ENCODE measurements at regions not wholly inside any gene's neighbourhood (a gene's known extent, or its start where the extent isn't known, plus 50 kb on each side); places are given as distances from the start of the nearest gene placed in this dataset.
A peak's percentile ranks its signal among the peaks of the same experiment; 100 is the strongest.

- DNase-seq, result no peak
Measured at GRCh38 chr17:55668312-55668920, 54.2 kb downstream of the TMEM100 start.

- no peak for DNase-seq
Measured at GRCh38 chr17:55666806-55667205, 55.9 kb downstream of the TMEM100 start.

GRCh38 chr17:55664287-55664686 is 58.4 kb downstream of the TMEM100 start:
- DNase-seq, result no peak

- no peak for DNase-seq
Measured at GRCh38 chr17:55663400-55663799, 59.3 kb downstream of the TMEM100 start.

GRCh38 chr17:55661963-55662834 is 60.5 kb downstream of the TMEM100 start:
- no peak for DNase-seq

GRCh38 chr17:55661256-55661758 is 61.4 kb downstream of the TMEM100 start:
- no peak for DNase-seq

- no peak for DNase-seq
Measured at GRCh38 chr17:55660178-55660886, 62.3 kb downstream of the TMEM100 start.

GRCh38 chr17:55659661-55660060 is 63.0 kb downstream of the TMEM100 start:
- no peak for DNase-seq

GRCh38 chr17:55655777-55656176 is 66.9 kb downstream of the TMEM100 start:
- DNase-seq, result no peak

GRCh38 chr17:55654821-55655220 is 67.8 kb downstream of the TMEM100 start:
- no peak for DNase-seq

- DNase-seq, result no peak
Measured at GRCh38 chr17:55654022-55654421, 68.6 kb downstream of the TMEM100 start.

- no peak for DNase-seq
Measured at GRCh38 chr17:55652825-55653224, 69.8 kb downstream of the TMEM100 start.

GRCh38 chr17:55652114-55652823 is 70.4 kb downstream of the TMEM100 start:
- DNase-seq, result no peak

- no peak for DNase-seq
Measured at GRCh38 chr17:55649957-55650597, 72.6 kb downstream of the TMEM100 start.

- DNase-seq, result no peak
Measured at GRCh38 chr17:55648086-55648485, 74.6 kb downstream of the TMEM100 start.

- no peak for DNase-seq
Measured at GRCh38 chr17:55645361-55645760, 77.3 kb downstream of the TMEM100 start.

GRCh38 chr17:55644346-55644745 is 78.3 kb downstream of the TMEM100 start:
- no peak for DNase-seq

GRCh38 chr17:55642741-55643140 is 79.9 kb downstream of the TMEM100 start:
- no peak for DNase-seq

GRCh38 chr17:55641676-55642081 is 81.0 kb downstream of the TMEM100 start:
- DNase-seq, result peak; percentile 25

GRCh38 chr17:55639096-55639495 is 83.6 kb downstream of the TMEM100 start:
- DNase-seq, result no peak

GRCh38 chr17:55635253-55635914 is 87.3 kb downstream of the TMEM100 start:
- no peak for DNase-seq

GRCh38 chr17:55634702-55635101 is 88.0 kb downstream of the TMEM100 start:
- DNase-seq, result no peak

Measured in stimulated activated CD4-positive, alpha-beta T cell treated with anti-CD3 and anti-CD28 coated beads, Interleukin-4, amount 100 ng/mL, for 1 hour (primary cell).